ENCODE measurements at regions not wholly inside any gene's neighbourhood (a gene's known extent, or its start where the extent isn't known, plus 50 kb on each side); places are given as distances from the start of the nearest gene placed in this dataset.

- POLR2A ChIA-PET (ENCODE audit: partially characterized antibody), result interaction anchor here (1.2 kb wide), 1 partner anchor 15 kb away, joined by 3 read pairs; no protein-coding TSS in a partner anchor
- no peak overlapping the region for H2BK5ac ChIP-seq (ENCODE audit: low read depth, low read length)
- no peak for TF ChIP-seq ATF3 (IDR thresholded peaks at IDR 0.05; ENCODE audit: insufficient read depth, low read depth, low read length)
- no peak for TF ChIP-seq SIRT6 (IDR thresholded peaks at IDR 0.05; ENCODE audit: low read length)
- TF ChIP-seq EGR1 (IDR thresholded peaks at IDR 0.05; ENCODE audit: borderline replicate concordance, low read depth, low read length), result no peak
- no peak for TF ChIP-seq TCF12 (IDR thresholded peaks at IDR 0.05; ENCODE audit: low read depth, low read length)
- no peak for TF ChIP-seq RFX5 (IDR thresholded peaks at IDR 0.05; ENCODE audit: borderline replicate concordance, low read depth, low read length)
- TF ChIP-seq CTCF (IDR thresholded peaks at IDR 0.05; ENCODE audit: control extremely low read depth in 1 of 3, insufficient read depth in 1 of 3, low read depth in 1 of 3, low read length in 3 of 3), result no peak
- TF ChIP-seq RAD21 (IDR thresholded peaks at IDR 0.05 in 1 of 2, conservative IDR thresholded peaks at IDR 0.05 in 1 of 2; ENCODE audit: low read depth in 2 of 2, low read length in 2 of 2), result no peak
- no peak for TF ChIP-seq BRCA1 (IDR thresholded peaks at IDR 0.05; ENCODE audit: low read depth, low read length)
- no peak for TF ChIP-seq ZNF274 (IDR thresholded peaks at IDR 0.05; ENCODE audit: borderline replicate concordance, extremely low read depth, low read length)
- no peak for TF ChIP-seq E2F6 (IDR thresholded peaks at IDR 0.05)
These were observed 67.2 kb downstream of the TMEM30B start for GRCh38 chr14:61213920-61214319.

More at GRCh38 chr14:61213920-61214319, 67.2 kb downstream of the TMEM30B start:
- no peak overlapping the region for H2BK12ac ChIP-seq (ENCODE audit: low read depth, low read length)
- no peak overlapping the region for H2BK120ac ChIP-seq (replicated peaks; ENCODE audit: low read depth, low read length)
- no peak overlapping the region for H3K14ac ChIP-seq (ENCODE audit: insufficient read length)
- 91% methylated on average over 4 of the region's 4 CpGs; no CpG with 5 or more reads in 1 of the 2 experiments for WGBS, 2 experiments (ENCODE audit: extremely low coverage in 1 of 2, insufficient coverage in 1 of 2, insufficient read length in 1 of 2, insufficient replicate concordance in 2 of 2, low coverage in 1 of 2, low lambda C conversion rate in 2 of 2, missing lambda C conversion rate in 1 of 2)
- H3K4me1 ChIP-seq (replicated peaks in 1 of 4; ENCODE audit: control insufficient read depth in 3 of 4, insufficient read depth in 4 of 4, low read length in 3 of 4), result peaks cover 0 to 4% (median 2%) of the 10 kb centered on the region in 4 experiments; a peak in 2 of 7 replicates
- no peaks in the 10 kb centered on the region for H3K36me3 ChIP-seq (ENCODE audit: control insufficient read depth in 2 of 4, insufficient read depth in 4 of 4, low read length in 3 of 4)
- no peak overlapping the region for H2BK15ac ChIP-seq (ENCODE audit: low read length)
- H3K27ac ChIP-seq (ENCODE audit: low read depth, low read length), result no peak overlapping the region
- no peak overlapping the region for H3K4me2 ChIP-seq (ENCODE audit: insufficient read depth in 1 of 2, low read depth in 2 of 2, low read length in 2 of 2)
- no peaks in the 10 kb centered on the region for H3K27me3 ChIP-seq (replicated peaks in 1 of 4; ENCODE audit: control insufficient read depth in 3 of 4, extremely low read depth in 1 of 4, insufficient read depth in 3 of 4, low read length in 3 of 4)
- DNase-seq (ENCODE audit: low read depth in 1 of 2, low spot score in 2 of 2) (no peak), FAIRE-seq (no peak)
- no peaks in the 10 kb centered on the region for H3K79me2 ChIP-seq (ENCODE audit: control insufficient read depth in 1 of 2, insufficient read depth in 2 of 2, low read length in 2 of 2)
- no peaks in the 10 kb centered on the region for H3K79me1 ChIP-seq (ENCODE audit: low read depth, low read length)
- no peak overlapping the region for H3K56ac ChIP-seq (replicated peaks; ENCODE audit: insufficient read length, low read depth, low read length)
- H3K4ac ChIP-seq (replicated peaks; ENCODE audit: insufficient read length, low read depth, low read length), result no peak overlapping the region
- CTCF ChIA-PET (ENCODE audit: partially characterized antibody), result interaction anchor here (0.8 kb wide), 1 partner anchor 38 kb away, joined by 3 read pairs; no protein-coding TSS in a partner anchor
- H3K23ac ChIP-seq (ENCODE audit: insufficient read length), result no peak overlapping the region
- H3K4me3 ChIP-seq (ENCODE audit: extremely low read depth in 1 of 4, insufficient read depth in 2 of 4, low read depth in 3 of 4, low read length in 4 of 4), result no peak overlapping the region
- H4K5ac ChIP-seq (ENCODE audit: insufficient read length, low read depth, low read length), result no peak overlapping the region
- H3K9me3 ChIP-seq (ENCODE audit: insufficient read depth in 2 of 2, low read depth in 1 of 2, low read length in 1 of 2), result no peaks in the 10 kb centered on the region
- H2AK5ac ChIP-seq (ENCODE audit: low read depth, low read length), result no peak overlapping the region
- H2BK20ac ChIP-seq (ENCODE audit: low read length), result no peak overlapping the region
- no peak overlapping the region for H4K91ac ChIP-seq (replicated peaks; ENCODE audit: insufficient read length, low read length)
- no peak overlapping the region for H4K8ac ChIP-seq (ENCODE audit: extremely low read depth, insufficient read depth, low read length)
- no peaks in the 10 kb centered on the region for H3K23me2 ChIP-seq (ENCODE audit: low read depth, low read length)
- no peak overlapping the region for H2AFZ ChIP-seq (ENCODE audit: low read length)
- H3K18ac ChIP-seq (ENCODE audit: extremely low read depth, low read length), result no peak overlapping the region
- no peak overlapping the region for H3K9ac ChIP-seq (replicated peaks in 1 of 4; ENCODE audit: extremely low read depth in 1 of 4, low read depth in 3 of 4, low read length in 3 of 4)
- H4K20me1 ChIP-seq (replicated peaks in 1 of 2; ENCODE audit: control insufficient read depth in 1 of 2, insufficient read depth in 2 of 2, low read length in 2 of 2), result no peaks in the 10 kb centered on the region
